Transverse colon (tissue), 4 donors: ENCODE measurements at regions not wholly inside any gene's neighbourhood (a gene's known extent, or its start where the extent isn't known, plus 50 kb on each side); places are given as distances from the start of the nearest gene placed in this dataset.

Source experiments
- EP300 ChIP-seq: sonication (generic); formaldehyde crosslinking; IDR thresholded peaks from one replicate; pipeline ENCODE4 v1.6.1; 2017; ENCODE audit warnings: antibody characterized with exemption, low read depth
- POLR2A ChIP-seq: fragments of 450-650 bp; IDR thresholded peaks from one replicate; pipeline ENCODE4 v1.6.1; 2016; ENCODE audit warnings: antibody characterized with exemption, mild to moderate bottlenecking, moderate library complexity
- POLR2AphosphoS5 ChIP-seq, 3 donors: sonication (generic); formaldehyde crosslinking; IDR thresholded peaks; one replicate each; pipeline ENCODE4 v1.6.1; 2016; ENCODE audit warnings: antibody characterized with exemption in 3 of 3
- TF ChIP-seq, protein P1 (sequence below), 5 experiments: fragments of 200-600 bp in 3 of 5; fragments of 450-650 bp in 2 of 5; sonication (generic) in 3 of 5; IDR thresholded peaks; 1 replicate in 2 of 5; 2 replicates in 3 of 5; pipeline ENCODE4 v1.5.1; 2016 to 2017; ENCODE audit warnings: antibody characterized with exemption in 5 of 5, inconsistent platforms in 3 of 5, mild to moderate bottlenecking in 2 of 5, moderate library complexity in 1 of 5

DNA sequence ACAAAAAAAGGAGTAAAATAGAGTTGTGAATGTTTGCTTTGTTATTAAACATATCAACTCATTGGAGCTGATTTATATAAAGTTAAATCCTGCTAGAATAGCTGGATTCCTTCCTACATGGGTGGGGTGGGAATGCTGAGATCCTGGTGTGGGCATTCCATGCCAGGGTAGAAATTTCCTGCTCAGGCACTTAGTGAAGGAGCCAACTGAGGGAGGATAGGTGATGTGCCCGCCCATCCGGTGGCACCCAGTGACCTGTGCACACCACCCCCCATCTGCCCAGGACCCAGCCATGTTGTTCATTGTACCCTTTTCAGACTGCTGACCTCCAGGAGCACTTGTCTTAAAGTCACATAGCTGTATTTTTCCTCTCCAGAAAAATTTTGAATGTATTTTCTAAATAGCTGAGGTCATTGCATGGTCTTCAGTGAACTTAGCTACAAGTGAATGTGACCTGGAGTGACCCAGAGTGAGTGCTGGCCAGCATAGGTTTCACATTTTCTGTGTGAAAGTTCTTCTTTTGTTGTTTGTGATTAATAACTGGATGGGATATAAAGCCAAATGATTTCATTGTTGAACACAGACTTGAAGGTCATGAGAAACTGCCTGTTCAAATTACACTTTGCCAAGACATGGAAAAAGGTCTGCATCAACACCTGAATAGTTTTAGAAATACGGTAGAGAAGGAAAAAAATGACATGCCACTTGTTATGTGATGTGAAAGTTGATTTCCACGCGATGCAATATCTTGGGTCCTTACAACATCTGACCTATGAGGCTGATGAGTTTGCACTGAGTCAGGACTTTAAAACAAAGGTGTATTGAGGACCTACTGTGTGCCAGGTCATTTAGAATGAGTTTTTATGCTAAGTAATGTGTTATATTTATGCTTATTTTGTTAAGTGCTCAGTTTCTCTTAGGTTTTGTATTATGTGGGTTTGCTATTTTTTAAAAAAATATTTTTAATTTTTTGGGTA lies 77.2 kb downstream of the UTRN start:
- TF ChIP-seq, protein P1, sequence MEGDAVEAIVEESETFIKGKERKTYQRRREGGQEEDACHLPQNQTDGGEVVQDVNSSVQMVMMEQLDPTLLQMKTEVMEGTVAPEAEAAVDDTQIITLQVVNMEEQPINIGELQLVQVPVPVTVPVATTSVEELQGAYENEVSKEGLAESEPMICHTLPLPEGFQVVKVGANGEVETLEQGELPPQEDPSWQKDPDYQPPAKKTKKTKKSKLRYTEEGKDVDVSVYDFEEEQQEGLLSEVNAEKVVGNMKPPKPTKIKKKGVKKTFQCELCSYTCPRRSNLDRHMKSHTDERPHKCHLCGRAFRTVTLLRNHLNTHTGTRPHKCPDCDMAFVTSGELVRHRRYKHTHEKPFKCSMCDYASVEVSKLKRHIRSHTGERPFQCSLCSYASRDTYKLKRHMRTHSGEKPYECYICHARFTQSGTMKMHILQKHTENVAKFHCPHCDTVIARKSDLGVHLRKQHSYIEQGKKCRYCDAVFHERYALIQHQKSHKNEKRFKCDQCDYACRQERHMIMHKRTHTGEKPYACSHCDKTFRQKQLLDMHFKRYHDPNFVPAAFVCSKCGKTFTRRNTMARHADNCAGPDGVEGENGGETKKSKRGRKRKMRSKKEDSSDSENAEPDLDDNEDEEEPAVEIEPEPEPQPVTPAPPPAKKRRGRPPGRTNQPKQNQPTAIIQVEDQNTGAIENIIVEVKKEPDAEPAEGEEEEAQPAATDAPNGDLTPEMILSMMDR (IDR thresholded peaks at IDR 0.05), result no peak
- TF ChIP-seq POLR2A, result no peak
- TF ChIP-seq EP300, result no peak
- TF ChIP-seq POLR2AphosphoS5 (IDR thresholded peaks at IDR 0.05), result no peak
